Adrenal gland (tissue), 9 donors: ENCODE measurements at regions not wholly inside any gene's neighbourhood (a gene's known extent, or its start where the extent isn't known, plus 50 kb on each side); places are given as distances from the start of the nearest gene placed in this dataset.

Experiments
- DNase-seq, 7 donors: peaks; one replicate each; pipeline ENCODE4 v3.0.0-alpha.2; 2019 to 2020
- H3K27ac ChIP-seq, 5 donors: fragments of 200-600 bp; sonication (generic) in 4 of 5; 1 replicate in 3 of 5; 2 replicates in 2 of 5; pipeline versions ENCODE4 v1.5.1 to v1.8.0; 2016 to 2020; ENCODE audit warnings: mild to moderate bottlenecking in 1 of 5
- H3K27me3 ChIP-seq: fragments of 200-600 bp; 2 replicates; pipeline ENCODE4 v1.8.0; 2021
- H3K36me3 ChIP-seq, 2 donors: fragments of 200-600 bp; replicated peaks in 1 of 2; 1 replicate in 1 of 2; 2 replicates in 1 of 2; pipeline versions ENCODE4 v1.5.1 to v1.8.0; 2018 to 2022
- H3K4me1 ChIP-seq, 2 donors: fragments of 200-600 bp; replicated peaks in 1 of 2; 1 replicate in 1 of 2; 2 replicates in 1 of 2; pipeline versions ENCODE4 v1.5.1 to v1.8.0; 2018 to 2021
- H3K4me3 ChIP-seq, 4 donors: fragments of 200-600 bp; sonication (generic) in 3 of 4; one replicate each; pipeline ENCODE4 v1.5.1; 2016 to 2018
- H3K9me3 ChIP-seq, 3 donors: fragments of 200-600 bp; sonication (generic) in 1 of 3; replicated peaks in 1 of 3; 1 replicate in 2 of 3; 2 replicates in 1 of 3; pipeline versions ENCODE4 v1.5.1 to v1.8.0; 2016 to 2021
- POLR2A ChIP-seq, 2 donors: fragments of 450-650 bp; IDR thresholded peaks; one replicate each; pipeline ENCODE4 v1.6.1; 2017; ENCODE audit warnings: antibody characterized with exemption in 2 of 2, mild to moderate bottlenecking in 2 of 2, moderate library complexity in 1 of 2
- WGBS, 4 donors: extraction: QIAGEN DNeasy Blood & Tissue Kit in 2 of 4; methylation state at CpG; one replicate each; pipeline versions ENCODE4 v1.1.5 to v1.1.7; 2013 to 2017; 5-methylcytosine and 5-hydroxymethylcytosine counted together
- intact Hi-C, 2 donors: fragments of 100-400 bp; cut with DNase I; formaldehyde crosslinking; loops; one replicate each; pipeline versions ENCODE4 v1.14.1 to v1.15.0; 2022 to 2023
- TF ChIP-seq, protein P1 (sequence below), 6 experiments: fragments of 450-650 bp in 4 of 6; fragments of 200-600 bp in 2 of 6; sonication (generic) in 1 of 6; IDR thresholded peaks; 1 replicate in 5 of 6; 2 replicates in 1 of 6; pipeline versions ENCODE4 v1.5.1 to v1.8.0; 2016 to 2021; ENCODE audit warnings: antibody characterized with exemption in 6 of 6, mild to moderate bottlenecking in 2 of 6, moderate library complexity in 1 of 6
- donor health status: healthy with polysubstance abuse.
- donor health status: Bipolar disorder and iron deficiency.
- donor health status: DM: yes; HTN: yes; CAD: no.
- donor health status: DM: no; HTN: no; CAD: no.
- donor health status: DM: no; HTN: no; CAD: no.

DNA sequence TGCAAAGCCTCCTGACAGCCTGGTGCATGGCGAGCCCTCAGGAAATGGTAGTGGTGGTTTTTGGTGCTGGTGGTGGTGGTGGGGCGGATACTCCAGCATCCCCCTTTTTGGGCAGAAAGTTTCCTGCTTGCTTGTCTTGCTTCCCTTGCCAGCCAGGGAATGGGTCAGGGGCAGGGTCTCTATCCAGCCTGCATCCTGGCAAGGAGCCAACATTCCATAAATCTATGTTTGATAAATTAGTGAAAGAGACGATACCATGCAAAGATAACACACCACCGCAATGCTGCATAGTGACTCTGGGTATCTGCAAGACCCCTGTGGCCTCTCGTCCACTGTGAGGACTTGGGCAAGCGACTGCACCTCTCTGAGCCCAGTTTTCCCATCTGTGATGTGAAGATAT is 246.2 kb downstream of the LRFN2 start:
- WGBS, 4 donors, result 68 to 77% (median 72%) methylated on average over 6 of the region's 6 CpGs
- H3K4me3 ChIP-seq, result no peak overlapping the region
- DNase-seq, result no peak

DNA sequence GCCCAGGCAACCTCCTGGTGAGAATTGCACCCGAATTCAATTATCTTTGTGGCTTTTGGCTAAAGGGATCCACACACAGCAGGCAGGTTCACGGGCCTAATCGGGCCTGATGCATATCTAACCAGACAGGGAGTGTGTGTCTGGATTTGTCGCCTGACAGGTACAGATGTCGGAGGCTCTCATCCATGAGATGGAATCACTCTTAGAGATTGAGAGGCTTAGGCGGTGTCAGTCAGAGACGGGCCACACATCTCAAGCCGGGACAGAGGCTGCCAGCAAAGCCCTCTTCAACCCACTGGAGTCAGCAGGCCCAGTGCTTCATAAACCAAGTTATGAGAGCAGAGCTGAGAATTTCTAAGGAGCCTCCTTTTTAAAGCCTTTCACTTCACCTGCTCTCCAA is 247.0 kb downstream of the LRFN2 start:
- no peak for DNase-seq
- Histone ChIP-seq H3K27ac (no peak overlapping the region), H3K4me3 (no peak overlapping the region), H3K27me3 (no peaks in the 10 kb centered on the region), H3K4me1 (no peaks in the 10 kb centered on the region), H3K9me3 (no peaks in the 10 kb centered on the region), H3K36me3 (no peaks in the 10 kb centered on the region)
- 84 to 92% (median 88%) methylated on average over 8 of the region's 8 CpGs for WGBS, 4 donors
- no peak for TF ChIP-seq POLR2A (IDR thresholded peaks at IDR 0.05)
- TF ChIP-seq, protein P1, sequence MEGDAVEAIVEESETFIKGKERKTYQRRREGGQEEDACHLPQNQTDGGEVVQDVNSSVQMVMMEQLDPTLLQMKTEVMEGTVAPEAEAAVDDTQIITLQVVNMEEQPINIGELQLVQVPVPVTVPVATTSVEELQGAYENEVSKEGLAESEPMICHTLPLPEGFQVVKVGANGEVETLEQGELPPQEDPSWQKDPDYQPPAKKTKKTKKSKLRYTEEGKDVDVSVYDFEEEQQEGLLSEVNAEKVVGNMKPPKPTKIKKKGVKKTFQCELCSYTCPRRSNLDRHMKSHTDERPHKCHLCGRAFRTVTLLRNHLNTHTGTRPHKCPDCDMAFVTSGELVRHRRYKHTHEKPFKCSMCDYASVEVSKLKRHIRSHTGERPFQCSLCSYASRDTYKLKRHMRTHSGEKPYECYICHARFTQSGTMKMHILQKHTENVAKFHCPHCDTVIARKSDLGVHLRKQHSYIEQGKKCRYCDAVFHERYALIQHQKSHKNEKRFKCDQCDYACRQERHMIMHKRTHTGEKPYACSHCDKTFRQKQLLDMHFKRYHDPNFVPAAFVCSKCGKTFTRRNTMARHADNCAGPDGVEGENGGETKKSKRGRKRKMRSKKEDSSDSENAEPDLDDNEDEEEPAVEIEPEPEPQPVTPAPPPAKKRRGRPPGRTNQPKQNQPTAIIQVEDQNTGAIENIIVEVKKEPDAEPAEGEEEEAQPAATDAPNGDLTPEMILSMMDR (IDR thresholded peaks at IDR 0.05), result no peak
- intact Hi-C loops, result no loop called here

More for the DNA sequence above, 246.2 kb downstream of the LRFN2 start:
- Histone ChIP-seq H3K27me3 (no peaks in the 10 kb centered on the region), H3K36me3 (no peaks in the 10 kb centered on the region), H3K27ac (no peak overlapping the region), H3K9me3 (no peaks in the 10 kb centered on the region), H3K4me1 (peaks cover 0 to 6% of the 10 kb centered on the region in 2 donors)
- intact Hi-C loops, result no loop called here
- TF ChIP-seq POLR2A (IDR thresholded peaks at IDR 0.05), result no peak
- TF ChIP-seq, protein P1 (IDR thresholded peaks at IDR 0.05), result no peak

DNA sequence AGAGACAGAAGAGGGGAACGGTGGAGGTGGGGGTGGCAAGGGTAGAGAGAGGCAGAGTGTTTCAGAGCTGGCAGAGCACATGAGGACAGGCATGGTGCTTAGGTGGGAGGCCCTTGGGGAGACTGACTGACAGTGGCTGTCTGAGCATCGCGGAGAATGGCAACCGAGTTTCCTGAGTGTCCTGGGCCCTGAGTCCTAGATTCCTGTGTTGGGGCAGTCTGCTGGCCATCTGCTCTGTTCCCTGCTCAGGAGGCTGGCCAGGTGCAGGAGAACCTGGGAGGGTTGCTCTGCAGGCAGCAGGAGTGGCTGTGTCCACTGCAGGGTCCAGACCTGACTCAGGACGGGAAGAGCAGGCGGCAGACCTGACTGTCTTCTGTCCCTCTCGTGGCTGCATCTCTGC is 248.9 kb downstream of the LRFN2 start:
- H3K4me3 ChIP-seq, result no peak overlapping the region
- H3K9me3 ChIP-seq, result no peaks in the 10 kb centered on the region
- TF ChIP-seq, protein P1 (IDR thresholded peaks at IDR 0.05), result no peak
- no peak for TF ChIP-seq POLR2A (IDR thresholded peaks at IDR 0.05)
- H3K4me1 ChIP-seq, result no peaks in the 10 kb centered on the region
- intact Hi-C loops, result no loop called here
- DNase-seq, result no peak
- no peaks in the 10 kb centered on the region for H3K36me3 ChIP-seq
- H3K27me3 ChIP-seq, result peaks cover 4% of the 10 kb centered on the region
- H3K27ac ChIP-seq, result no peak overlapping the region
- WGBS, 4 donors, result 84 to 94% (median 88%) methylated on average over 7 of the region's 7 CpGs

DNA sequence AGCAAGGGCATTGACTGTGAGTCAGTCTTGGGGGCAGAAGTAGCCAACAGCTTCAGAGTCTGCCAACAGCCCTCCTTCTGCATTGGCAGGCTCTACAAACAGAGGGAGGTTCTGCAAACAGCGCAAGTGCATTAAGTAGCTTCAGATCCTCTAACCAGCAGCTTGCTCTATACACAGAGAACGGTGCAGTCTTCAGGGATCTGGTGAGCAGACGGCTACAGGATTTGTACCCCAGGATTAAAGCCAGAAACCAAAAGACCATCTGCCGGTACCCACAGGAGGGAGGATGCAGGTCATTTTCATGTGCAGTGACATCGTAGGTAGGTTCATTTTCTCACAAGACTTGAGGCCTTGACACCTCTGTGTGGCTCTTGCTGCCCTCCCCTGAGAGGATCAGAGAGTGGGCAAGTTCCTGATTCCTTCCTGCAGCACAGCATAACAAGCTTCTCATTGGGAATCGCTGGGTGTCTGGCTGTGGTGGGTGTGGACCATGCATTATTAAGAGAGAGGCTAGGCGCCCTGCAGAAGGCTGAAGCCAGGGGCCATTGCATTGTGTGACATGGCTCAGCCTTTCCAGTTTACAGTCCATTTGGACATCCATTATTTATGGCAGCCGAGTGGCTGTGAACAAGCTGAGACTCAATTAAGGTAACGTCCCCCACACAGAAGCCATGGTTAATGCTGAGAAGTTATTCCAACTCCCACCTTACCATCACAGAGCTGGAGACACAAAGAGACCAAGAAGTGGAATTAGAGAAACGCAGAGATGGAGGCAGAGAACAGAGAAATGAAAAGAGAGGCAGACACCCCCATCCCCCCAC is 250.0 kb downstream of the LRFN2 start:
- no peaks in the 10 kb centered on the region for H3K36me3 ChIP-seq
- no peak overlapping the region for H3K4me3 ChIP-seq
- no peaks in the 10 kb centered on the region for H3K9me3 ChIP-seq
- TF ChIP-seq, protein P1 (IDR thresholded peaks at IDR 0.05), result no peak
- no peak for TF ChIP-seq POLR2A (IDR thresholded peaks at IDR 0.05)
- WGBS, 4 donors, result 76 to 87% (median 79%) methylated on average over 7 to 10 of the region's 10 CpGs
- no peaks in the 10 kb centered on the region for H3K4me1 ChIP-seq
- peaks cover 4% of the 10 kb centered on the region for H3K27me3 ChIP-seq
- no peak overlapping the region for H3K27ac ChIP-seq
- DNase-seq, result no peak
- intact Hi-C loops, result no loop called here
